Left renal pelvis (tissue), 4 donors: ENCODE measurements at regions not wholly inside any gene's neighbourhood (a gene's known extent, or its start where the extent isn't known, plus 50 kb on each side); places are given as distances from the start of the nearest gene placed in this dataset.

Experiments used
- DNase-seq, 4 donors: peaks; one replicate each; pipeline ENCODE4 v3.0.0-alpha.2; 2013; ENCODE audit warnings: low read depth in 4 of 4, low spot score in 3 of 4

DNA sequence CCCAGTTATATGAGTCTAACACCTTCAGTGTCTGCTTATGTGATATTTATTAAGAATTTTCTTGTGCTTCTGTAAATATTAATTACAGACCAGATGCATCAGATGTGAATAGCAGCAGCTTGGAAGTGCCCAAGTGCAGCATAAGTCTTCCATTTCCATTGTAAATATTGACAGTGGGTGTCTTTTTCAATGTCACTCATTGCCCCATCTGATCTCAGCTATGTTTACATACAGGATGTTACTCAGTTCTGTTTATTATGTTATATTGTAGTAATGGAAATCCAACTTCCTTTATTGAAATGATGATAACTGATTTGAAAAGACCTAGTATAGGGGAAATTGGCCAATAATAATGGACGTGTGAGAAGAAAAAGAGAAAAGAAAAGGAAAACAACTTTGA lies 296.7 kb downstream of the SAMD5 start:
- DNase-seq: no peak

DNA sequence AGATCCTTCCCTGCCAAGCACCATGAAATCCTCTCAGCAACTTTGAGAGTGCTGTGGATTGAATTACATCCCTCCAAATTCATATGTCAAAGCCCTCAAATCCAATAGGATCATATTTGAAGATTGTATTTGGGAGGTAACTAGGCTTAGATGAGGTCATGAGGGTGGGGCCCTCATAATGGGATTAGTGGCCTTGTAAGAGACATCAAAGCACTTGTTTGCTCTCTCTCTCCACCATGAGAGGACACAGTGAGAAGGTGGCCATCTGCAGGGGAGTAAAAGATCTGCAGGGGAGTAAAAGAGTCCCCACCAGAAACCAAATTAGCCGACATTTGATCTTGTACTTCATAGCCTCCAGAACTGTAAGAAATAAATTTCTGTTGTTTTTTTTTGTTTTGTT lies 298.2 kb downstream of the SAMD5 start:
- DNase-seq: no peak

DNA sequence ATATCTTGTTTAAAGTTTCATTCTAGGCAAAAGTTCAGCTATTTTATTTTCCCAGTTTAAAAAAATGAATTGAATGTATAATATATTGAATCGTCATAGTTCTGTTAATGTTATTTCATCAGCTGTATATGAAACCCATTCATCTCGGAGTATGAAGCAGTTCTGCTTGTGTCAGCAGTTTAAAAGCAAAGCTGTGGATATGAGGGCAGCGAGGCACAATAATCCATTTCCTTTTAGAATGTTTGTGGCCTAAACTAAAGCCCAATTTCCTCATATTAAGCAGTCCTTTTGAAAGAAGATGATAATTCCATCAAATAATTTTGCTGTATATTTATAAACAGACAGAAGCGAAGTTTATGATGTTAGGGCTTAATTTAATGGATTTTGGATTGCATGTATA lies 300.1 kb downstream of the SAMD5 start:
- DNase-seq: no peak

DNA sequence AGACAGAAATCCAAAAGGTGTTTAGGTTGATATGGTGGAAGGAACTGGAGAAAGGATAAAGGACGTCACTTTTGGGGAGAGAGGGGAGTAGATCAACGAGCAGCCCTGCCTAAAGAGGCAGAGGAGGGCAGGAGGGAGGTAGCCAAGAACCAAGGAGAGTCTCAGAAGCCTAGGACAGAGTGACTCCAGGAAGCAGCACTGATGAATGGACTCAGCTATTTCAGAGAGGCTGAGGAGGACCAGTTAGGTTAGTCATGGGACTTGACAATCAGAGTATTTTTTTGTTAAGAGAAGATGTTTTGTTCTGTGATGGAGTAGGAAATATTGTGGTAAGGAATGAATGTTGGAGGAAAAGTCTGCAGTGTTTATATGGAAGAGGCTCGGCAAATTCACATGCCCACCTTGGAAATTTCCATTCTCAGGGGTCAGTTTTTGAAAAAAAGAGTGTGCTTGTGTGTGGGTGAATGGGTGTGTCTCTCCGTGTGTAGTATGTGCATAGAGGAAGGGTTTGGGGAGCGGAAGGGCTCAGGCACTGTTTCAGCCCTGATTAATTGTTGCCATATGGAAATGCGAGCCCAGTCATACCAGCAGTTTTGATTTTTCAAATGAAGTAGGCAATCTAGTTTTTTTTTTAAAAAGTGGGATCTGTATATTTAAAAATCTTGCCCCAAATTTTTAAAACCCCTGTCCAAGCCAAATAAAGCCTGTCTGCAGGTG lies 303.6 kb downstream of the SAMD5 start:
- DNase-seq: no peak

DNA sequence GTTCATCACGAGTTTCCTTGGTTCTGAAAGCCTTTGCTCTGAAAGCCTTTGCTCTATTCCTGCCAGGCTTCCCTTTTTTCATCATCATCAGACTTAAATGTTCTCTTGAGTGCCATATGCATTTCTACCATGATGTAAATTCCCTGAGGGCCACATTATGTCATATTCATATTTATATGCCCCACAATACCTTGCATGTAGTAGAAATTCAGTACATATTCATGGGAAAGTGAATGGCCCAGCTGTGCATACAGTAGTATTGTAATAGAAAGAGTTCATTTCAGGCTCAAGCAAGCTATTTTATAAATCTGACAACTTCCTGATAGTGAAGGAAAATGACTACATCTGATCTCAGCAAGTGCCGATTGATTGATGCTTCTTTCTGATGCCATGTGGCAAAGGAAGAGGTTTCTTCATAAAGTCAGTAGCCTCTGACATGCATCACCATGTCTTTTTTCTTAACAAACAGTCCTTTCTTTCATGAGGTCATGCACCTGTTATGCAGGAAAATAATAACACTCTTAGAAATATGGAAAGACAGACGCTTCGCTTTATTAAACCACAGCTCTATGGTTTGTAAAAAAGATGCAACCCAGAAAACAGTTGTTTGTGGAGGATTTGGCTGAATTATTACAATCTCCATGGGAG lies 308.7 kb downstream of the SAMD5 start:
- DNase-seq: no peak

DNA sequence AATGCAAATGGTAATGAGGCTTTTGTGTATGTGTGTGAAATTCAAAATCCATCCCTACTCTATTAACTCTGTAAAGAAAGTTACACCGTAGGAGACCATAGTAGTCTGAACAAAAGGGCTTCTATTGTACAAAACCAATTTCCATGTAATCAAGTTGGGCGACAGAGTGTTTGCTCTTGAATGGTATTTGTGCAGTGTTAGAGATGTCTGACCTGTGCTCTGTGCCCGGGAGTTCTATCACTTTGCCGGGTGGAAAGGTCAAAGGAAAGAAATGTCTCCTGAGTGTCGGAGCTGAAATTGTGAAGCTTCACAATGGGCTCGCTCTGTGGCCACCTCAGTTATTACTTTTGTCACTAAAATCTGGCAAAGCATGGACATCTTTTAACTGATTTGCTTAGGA lies 312.0 kb downstream of the SAMD5 start:
- no peak for DNase-seq

DNA sequence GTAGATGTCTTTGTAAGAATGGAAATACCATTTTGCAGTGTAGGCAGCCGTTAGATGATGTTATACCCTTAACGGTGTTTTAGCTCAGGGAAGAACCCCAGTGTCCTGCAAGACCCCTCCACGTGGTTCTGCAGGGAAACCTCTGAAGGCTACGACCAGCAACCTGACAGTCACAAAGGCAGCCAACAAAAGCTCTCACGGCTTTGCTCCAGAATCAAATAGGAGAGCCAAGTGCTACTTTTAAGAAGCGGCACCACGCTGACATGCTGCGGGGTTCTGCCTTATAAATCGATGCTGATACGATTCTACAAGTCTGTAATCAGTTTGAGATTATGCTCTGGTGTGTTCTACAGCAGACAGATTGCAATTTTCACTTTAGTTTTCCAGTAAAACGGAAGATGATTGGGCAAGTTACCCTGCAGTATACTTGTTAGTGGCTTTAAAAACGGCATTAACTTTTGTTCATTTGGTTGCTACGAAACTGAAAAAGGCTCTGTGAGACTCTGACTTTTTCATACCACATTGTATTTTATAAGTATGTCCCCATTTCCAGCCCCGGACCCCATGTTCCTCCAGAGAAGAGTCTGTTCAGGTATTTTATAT lies 312.9 kb downstream of the SAMD5 start:
- DNase-seq: no peak

DNA sequence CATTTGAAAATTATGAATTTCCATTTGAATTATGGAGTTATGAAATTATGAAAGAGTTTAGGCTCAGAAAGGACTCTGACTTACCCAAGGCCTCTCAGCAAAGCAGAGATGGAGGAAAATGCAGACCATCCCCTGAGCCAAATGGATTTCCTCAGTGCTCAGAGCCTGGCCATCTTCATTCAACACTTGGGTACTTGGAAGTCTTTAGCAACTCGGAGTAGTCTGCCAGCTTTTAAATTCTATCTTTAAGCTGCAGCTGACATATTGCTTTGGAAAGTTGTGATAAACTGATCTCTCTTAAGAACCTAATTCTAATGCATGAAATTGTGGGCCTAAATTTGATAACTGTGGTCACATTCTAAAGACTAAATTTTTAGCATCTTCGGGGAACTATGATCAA lies 315.4 kb downstream of the SAMD5 start:
- no peak for DNase-seq

DNA sequence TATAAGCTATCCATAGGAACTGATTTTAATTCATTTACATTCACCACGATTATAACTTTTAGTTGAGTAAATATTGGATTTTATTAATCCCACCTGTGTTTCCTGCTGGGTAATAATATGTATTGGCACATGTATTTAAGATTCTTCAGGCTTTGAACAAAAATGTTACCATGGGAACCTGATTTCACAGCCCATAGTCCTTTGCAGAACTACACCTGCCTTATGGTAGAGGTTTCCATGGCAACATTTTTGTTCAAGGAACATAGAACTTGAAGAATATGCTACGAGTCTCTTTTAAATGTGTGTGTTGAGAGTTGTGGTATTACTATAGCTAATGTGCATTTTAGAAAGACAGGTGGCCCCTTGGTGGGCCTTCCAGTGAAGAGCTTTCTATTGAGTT lies 317.4 kb downstream of the SAMD5 start:
- DNase-seq: no peak

DNA sequence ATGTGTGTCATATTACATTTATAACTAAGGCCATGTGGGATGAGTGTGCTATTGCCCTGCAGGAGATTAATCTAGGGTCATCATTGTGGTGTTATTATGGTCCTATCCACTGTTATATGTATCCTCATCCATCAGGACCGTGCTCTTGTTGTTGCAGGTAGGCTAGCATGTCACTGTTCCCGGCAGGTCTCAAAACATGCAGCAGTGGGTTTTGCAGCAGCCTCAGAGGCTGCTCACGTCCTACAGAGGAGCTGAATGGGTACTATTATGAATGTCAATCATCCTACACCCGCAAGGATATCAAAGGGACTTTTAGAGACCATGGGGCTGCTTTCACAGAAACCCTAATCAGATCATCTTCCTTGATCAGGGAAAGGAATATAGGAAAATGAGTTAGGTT lies 318.2 kb downstream of the SAMD5 start:
- DNase-seq: no peak

DNA sequence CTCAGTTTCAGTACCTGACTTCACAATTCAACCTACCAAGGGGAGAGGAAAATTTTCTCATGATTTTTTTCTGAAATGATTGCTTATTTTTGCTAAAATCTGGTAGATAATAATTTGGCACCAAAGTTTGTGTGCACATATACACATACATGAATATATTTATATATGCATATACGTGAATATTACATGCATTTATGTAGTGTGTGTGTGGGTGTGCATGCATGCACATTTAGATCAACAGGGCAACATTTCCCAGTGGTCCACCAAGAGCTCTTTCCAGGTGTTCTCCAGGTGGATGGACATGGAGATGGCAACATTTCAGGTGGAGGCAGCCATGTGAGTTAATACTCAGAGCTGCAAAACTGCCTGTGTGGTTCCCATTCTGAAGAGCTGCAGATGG lies 320.9 kb downstream of the SAMD5 start:
- no peak for DNase-seq

DNA sequence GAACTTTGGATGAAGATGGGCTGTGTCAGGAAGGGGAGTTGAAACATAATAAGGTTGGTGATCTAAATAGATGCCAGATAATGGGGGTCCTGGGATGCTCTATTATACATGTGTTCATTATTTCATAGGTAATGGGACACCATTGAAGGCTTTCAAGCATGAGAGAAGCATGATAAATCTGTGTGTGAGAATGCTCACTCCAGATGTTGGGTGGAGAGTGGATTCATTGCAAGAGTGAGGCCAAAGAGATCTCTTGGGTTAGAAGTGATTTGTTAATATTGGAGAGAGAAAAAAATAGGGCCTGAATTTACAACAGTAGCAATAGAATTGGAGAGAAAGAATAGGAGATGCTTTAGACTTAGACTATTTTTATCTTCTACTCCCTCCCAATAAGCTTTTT lies 321.3 kb downstream of the SAMD5 start:
- DNase-seq: no peak

DNA sequence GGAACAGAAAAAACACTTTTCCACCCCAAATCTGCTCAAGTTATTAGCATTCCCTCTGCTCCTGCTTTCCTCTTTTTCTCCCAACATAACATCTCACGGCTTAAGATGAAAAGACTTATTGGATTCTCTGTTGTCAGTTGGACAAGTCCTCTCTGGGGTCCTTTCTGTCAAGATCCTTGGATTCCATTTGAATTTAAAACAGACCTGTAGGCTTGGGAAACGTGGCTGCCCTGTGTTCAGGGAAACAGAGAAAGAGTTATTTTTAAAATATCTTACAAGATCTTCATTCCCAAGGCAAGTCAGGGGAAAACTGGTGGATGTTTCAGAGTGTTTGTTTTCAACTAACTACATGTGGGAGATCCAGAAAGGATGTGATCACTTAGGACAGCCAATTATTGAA lies 322.9 kb downstream of the SAMD5 start:
- DNase-seq: no peak

DNA sequence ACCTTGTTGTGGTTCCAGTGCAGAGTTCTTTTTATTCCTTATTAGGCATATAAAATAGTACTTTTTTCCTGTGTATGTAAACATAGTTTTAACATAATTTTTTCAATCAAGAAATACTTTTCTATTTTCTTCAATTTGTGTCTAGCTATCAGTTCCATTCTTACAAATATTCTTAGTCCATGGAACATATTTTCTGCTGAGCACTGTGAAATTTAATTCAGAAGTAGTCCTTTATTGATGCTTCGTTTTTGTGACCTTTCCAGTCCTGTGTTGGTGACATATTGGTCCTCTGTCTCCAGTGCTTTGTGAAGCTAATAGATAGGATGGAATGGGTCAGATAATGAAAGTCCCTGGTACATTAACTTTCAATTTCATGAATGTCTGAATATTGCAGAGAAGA lies 325.1 kb downstream of the SAMD5 start:
- DNase-seq: no peak

DNA sequence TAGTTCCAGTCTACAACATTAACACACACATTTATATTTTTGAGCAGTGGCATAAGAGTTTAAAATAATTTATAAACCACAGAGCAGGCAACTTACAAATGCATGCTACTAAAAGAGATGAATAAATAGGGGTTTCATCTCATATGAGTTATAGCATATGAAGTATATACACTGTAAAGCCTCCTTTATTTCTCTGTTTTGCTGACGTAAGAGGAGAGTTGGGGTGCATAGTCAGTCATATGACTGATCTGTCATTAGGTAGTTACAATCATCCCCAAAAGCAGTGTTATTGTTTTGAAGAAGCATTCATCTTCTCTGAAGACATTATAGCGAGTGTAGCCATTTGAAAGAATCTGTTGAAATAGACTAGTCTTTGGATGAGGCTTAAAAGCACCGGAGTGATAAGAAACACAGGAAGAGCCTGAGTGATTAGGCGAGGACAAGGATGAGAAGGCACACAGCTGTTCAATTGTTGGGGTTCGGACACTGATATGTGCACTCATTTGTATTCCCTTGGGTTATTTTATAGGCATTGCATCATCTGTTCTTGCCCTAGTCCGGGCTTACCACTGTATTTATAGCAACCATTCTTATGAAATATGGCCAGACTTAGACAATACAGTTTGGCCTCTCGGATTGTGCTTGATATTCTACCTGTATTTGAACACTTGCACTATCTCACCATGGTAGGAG lies 325.7 kb downstream of the SAMD5 start:
- DNase-seq: no peak

DNA sequence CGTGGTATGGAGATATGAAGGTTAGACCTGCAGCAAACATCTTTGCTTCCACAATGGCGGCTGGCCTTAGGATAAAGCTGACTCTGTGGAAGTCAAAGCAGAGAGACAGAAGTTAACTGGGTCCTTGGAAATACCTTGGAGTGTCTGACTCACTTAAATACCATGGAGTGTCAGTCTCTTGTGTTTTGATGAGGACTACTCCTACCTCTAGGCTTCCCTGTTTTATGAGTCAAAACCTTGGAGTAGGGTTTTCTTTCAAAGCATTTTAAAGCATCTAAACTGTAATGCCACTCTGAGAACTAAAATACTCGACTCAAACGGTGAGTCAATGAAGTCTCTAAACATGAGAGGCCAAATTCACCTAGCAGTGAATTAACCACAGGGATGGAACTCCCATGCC lies 329.1 kb downstream of the SAMD5 start:
- no peak for DNase-seq

DNA sequence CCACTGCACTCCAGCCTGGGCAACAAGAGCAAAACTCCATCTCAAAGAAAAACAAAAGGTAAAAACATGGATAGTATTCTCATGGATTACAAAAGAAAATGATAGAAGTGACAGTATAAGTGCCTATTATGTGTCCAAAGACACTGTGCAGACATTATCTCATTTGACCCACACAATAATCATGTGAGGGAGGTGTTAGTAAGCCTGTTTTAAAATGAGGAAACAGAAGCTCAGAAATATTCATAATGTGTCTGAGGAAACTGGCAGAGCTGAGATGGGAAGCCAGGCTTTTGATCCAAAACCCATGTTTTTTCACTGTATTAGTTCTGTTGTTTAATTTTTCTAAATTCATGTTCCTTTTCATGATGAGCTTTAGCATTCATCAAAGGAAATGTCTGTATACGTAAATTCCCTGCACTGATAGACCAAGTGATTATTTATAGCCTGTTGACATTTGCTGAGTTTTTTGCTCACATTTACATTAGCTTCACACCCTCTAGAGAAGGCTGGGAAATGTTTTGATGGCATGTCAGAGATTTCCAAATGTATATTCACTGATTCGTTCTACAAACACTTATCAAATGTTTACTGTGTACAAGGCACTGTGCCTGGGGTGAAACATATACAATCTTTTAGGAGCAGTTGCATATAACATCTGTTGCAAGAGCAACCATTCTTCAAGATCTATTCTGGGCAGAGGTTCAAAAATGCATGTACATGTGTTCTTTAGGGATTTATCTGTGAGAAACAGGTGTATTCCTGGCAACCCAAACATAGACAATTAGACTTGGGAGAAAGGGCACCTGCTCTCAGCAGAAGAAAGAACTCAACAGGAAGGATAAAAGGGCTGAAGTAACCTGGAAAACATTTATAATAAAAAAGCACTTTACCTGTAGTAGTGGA lies 331.5 kb downstream of the SAMD5 start:
- no peak for DNase-seq

DNA sequence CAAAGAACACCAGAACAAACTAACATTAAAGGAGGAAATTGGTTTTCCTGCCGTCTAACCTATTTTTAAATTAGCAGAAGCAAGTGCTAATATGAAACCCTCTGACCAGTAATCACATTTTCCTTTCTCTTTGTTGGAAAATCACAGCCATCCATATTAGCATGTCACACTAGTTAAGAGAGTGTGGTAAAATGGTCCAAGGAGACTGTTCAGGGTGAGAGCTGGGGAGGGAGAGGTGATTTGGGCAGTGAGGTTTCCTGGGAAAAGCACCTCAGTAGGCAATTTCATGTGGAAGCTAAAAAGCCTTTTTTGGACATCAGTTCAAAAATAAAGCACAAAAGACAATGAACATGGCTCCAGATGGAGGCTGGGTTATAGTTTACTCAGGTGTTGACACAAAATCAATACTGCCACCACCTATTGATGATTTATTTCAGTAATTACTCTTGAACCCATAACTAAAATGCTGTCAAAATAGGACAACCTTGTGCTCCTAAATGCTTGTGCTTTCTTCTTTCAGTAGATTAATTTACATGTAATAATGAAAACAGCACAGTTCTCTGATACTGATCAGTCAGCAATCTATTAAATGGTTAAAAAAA lies 333.2 kb downstream of the SAMD5 start:
- DNase-seq: no peak

DNA sequence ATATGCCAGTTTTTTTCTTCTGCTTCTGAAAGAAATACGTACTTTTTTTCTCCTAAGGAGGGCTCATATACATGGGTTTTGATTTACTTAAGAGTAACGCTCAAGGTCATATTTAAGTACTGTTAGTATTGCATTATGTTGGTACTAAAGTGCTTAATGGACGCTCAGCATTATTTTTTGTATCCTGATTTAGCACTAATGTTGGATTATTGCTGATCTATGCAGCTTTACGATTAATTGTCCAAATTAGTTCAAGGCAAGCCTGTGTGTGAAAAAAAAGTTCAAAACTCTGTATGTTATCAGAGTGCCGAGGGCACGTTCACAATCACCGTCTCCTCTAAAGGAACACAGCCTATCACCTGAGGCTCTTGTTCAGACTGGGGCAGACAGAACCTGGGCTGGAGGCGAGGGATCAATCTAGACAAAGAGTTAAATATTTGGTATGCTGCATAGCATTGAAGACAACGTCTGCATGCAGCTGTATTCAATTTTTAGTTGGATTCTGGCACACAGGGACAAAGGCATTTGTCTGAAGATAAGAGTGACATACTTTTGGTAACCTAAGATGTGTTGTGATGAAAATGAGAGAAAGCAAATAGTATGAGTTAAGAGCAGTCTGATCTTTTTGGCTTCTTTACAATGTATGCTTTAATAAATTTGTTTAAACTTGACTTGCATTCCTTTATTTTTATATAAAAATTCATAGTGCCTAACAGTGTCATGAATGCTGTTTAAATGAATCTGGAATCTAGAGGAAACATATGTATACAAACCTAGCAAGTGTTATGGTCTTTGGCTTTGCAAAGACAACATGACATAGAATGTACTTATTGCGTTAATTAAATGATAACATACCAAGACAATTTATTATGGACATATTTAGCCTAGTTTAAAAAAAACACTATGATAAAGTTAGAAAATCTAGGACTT lies 341.2 kb downstream of the SAMD5 start:
- DNase-seq: no peak
